IMR-90 (cell line): ENCODE measurements at regions not wholly inside any gene's neighbourhood (a gene's known extent, or its start where the extent isn't known, plus 50 kb on each side); places are given as distances from the start of the nearest gene placed in this dataset.

Source experiments
- ATAC-seq: fragments of 200-7000 bp; cut with Tn5 transposase; 2 replicates; pipeline ENCODE4 v1.9.1; 2020; ENCODE audit warnings: low read depth, mild to moderate bottlenecking, moderate library complexity
- BruUV-seq: library from RNA; stranded (reverse); fragments of 400-500 nt; replicated peaks from 2 replicates; lab custom pipeline; 2021; lab: Mats Ljungman, UMichigan
- CTCF ChIA-PET: fragments of 300-600 bp; formaldehyde crosslinking; extraction: SDS; loops from one replicate; lab custom pipeline; 2021; ENCODE audit warnings: antibody characterized with exemption; lab: Yijun Ruan, JAX
- POLR2A ChIA-PET: fragments of 300-600 bp; sonication (Branson Sonifier 250); formaldehyde crosslinking; loops from one replicate; lab custom pipeline; 2022; ENCODE audit warnings: antibody characterized with exemption; ENCODE audit not compliant: unreplicated experiment; lab: Charles Lee
- DNase-seq: peaks from one replicate; pipeline ENCODE4 v3.0.0; 2013
- H2AFZ ChIP-seq: replicated peaks from 2 replicates; pipeline ENCODE3; 2013; ENCODE audit warnings: low read length, mild to moderate bottlenecking; ENCODE audit not compliant: poor library complexity
- H2AK5ac ChIP-seq: 2 replicates; pipeline ENCODE4 v1.6.1; 2013; ENCODE audit warnings: low read depth, low read length, inconsistent platforms
- H2AK9ac ChIP-seq: replicated peaks from 2 replicates; pipeline ENCODE3; 2013; ENCODE audit warnings: mild to moderate bottlenecking, low read depth, low read length, moderate library complexity; ENCODE audit not compliant: poor library complexity
- H2BK120ac ChIP-seq: 2 replicates; pipeline ENCODE4 v1.6.1; 2013; ENCODE audit warnings: low read depth, low read length, inconsistent platforms
- H2BK15ac ChIP-seq: 3 replicates; pipeline ENCODE4 v1.6.1; 2013; ENCODE audit warnings: low read depth, low read length, inconsistent platforms
- H2BK20ac ChIP-seq: 2 replicates; pipeline ENCODE4 v1.6.1; 2013; ENCODE audit warnings: low read depth, mild to moderate bottlenecking, inconsistent platforms, low read length, moderate library complexity
- H2BK5ac ChIP-seq: 2 replicates; pipeline ENCODE4 v1.6.1; 2013; ENCODE audit warnings: mild to moderate bottlenecking, low read depth, low read length, inconsistent platforms; ENCODE audit not compliant: poor library complexity, severe bottlenecking
- H3K14ac ChIP-seq: replicated peaks from 2 replicates; pipeline ENCODE4 v1.6.1; 2013; ENCODE audit warnings: low read depth, low read length, inconsistent platforms
- H3K18ac ChIP-seq: 2 replicates; pipeline ENCODE4 v1.6.1; 2013; ENCODE audit warnings: low read depth, low read length, control low read depth
- H3K23ac ChIP-seq: 2 replicates; pipeline ENCODE4 v1.6.1; 2013; ENCODE audit warnings: low read depth, low read length, inconsistent platforms
- H3K27ac ChIP-seq: 2 replicates; pipeline ENCODE4 v1.5.1; 2013; ENCODE audit warnings: mild to moderate bottlenecking, control low read depth, low read length; ENCODE audit not compliant: insufficient read depth
- H3K27me3 ChIP-seq: 2 replicates; pipeline ENCODE4 v1.6.1; 2013; ENCODE audit warnings: low read length; ENCODE audit not compliant: control insufficient read depth, insufficient read depth
- H3K36me3 ChIP-seq: 2 replicates; pipeline ENCODE4 v1.6.1; 2013; ENCODE audit warnings: low read length, mixed read lengths; ENCODE audit not compliant: control insufficient read depth, insufficient read depth
- H3K4ac ChIP-seq: 2 replicates; pipeline ENCODE4 v1.6.1; 2013; ENCODE audit warnings: low read depth, low read length, inconsistent platforms
- H3K4me1 ChIP-seq: 2 replicates; pipeline ENCODE4 v1.6.1; 2013; ENCODE audit warnings: low read length, mixed read lengths; ENCODE audit not compliant: control insufficient read depth, insufficient read depth
- H3K4me2 ChIP-seq: 2 replicates; pipeline ENCODE4 v1.6.1; 2013; ENCODE audit warnings: low read depth, mild to moderate bottlenecking, control low read depth, low read length, moderate library complexity
- H3K4me3 ChIP-seq: 2 replicates; pipeline ENCODE4 v1.5.1; 2013; ENCODE audit warnings: low read depth, mild to moderate bottlenecking, control low read depth, low read length, moderate library complexity; ENCODE audit not compliant: insufficient read depth
- H3K56ac ChIP-seq: 2 replicates; pipeline ENCODE4 v1.6.1; 2013; ENCODE audit warnings: low read length, inconsistent platforms; ENCODE audit not compliant: insufficient read depth; ENCODE audit errors: extremely low read depth
- H3K79me1 ChIP-seq, 2 experiments: 2 replicates each; pipeline ENCODE4 v1.6.1; 2013; ENCODE audit warnings: low read length in 2 of 2, inconsistent platforms in 1 of 2, low read depth in 1 of 2
- H3K9ac ChIP-seq: 2 replicates; pipeline ENCODE4 v1.6.1; 2013; ENCODE audit warnings: low read depth, low read length, control low read depth
- H3K9me1 ChIP-seq: 2 replicates; pipeline ENCODE4 v1.6.1; 2013; ENCODE audit warnings: low read length, inconsistent platforms; ENCODE audit not compliant: insufficient read depth
- H3K9me3 ChIP-seq: 2 replicates; pipeline ENCODE4 v1.6.1; 2013; ENCODE audit warnings: low read length; ENCODE audit not compliant: control insufficient read depth, insufficient read depth
- H4K20me1 ChIP-seq: 2 replicates; pipeline ENCODE4 v1.6.1; 2013; ENCODE audit warnings: low read length, inconsistent platforms; ENCODE audit not compliant: insufficient read depth
- H4K5ac ChIP-seq: 2 replicates; pipeline ENCODE4 v1.6.1; 2013; ENCODE audit warnings: mild to moderate bottlenecking, low read depth, low read length, control low read depth
- H4K8ac ChIP-seq, 2 experiments: 2 replicates each; pipeline ENCODE4 v1.6.1; 2013; ENCODE audit warnings: low read depth in 2 of 2, low read length in 2 of 2, control low read depth in 1 of 2, inconsistent platforms in 1 of 2
- H4K91ac ChIP-seq: 2 replicates; pipeline ENCODE4 v1.6.1; 2013; ENCODE audit warnings: low read depth, low read length, inconsistent platforms; ENCODE audit not compliant: insufficient read depth
- FOS ChIP-seq: fragments of 150-350 bp; IDR thresholded peaks from 2 replicates; pipeline ENCODE4 v1.6.1; 2016; ENCODE audit warnings: low read depth, low read length
- MAFK ChIP-seq: IDR thresholded peaks from 2 replicates; pipeline ENCODE4 v1.6.1; 2012; ENCODE audit warnings: low read depth, low read length, improper control_type of control experiment
- dilution Hi-C: fragments of 300-500 bp; cut with HindIII; formaldehyde crosslinking; loops from one replicate; pipeline ENCODE4 v1.14.3; 2018; ENCODE audit warnings: low sequenced_read_pairs; ENCODE audit not compliant: unreplicated experiment
- in situ Hi-C: fragments of 300-500 bp; cut with MboI; formaldehyde crosslinking; loops from 3 replicates; pipeline ENCODE4 v1.14.3; 2019; ENCODE audit warnings: low sequenced_read_pairs, inconsistent platforms, mixed read lengths
- intact Hi-C: fragments of 100-400 bp; cut with micrococcal nuclease; formaldehyde crosslinking; loops from 2 replicates; pipeline ENCODE4 v1.10.0; 2022

DNA sequence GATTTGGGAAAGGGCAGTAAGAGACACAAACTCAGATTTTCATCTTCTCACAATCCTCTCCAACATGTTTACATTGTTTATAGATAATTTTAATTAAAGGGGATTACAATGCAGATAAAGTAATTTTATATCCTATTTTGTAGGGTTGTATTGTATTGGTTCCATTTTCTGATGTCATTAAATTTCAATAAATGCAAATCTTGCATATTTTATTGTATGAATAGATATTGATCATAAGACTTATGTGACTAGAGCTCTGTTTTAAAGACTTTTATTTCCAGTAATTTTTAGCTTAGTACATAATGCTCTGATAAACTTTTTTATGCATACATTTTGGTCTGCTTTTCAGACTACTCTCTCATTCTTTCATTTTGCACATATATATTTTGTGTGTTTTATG is 819.6 kb downstream of the TSN start:
- Histone ChIP-seq H3K4ac (no peak overlapping the region), H3K27me3 (no peaks in the 10 kb centered on the region), H3K79me1 (no peaks in the 10 kb centered on the region), H3K9me3 (peaks cover 10% of the 10 kb centered on the region; the same call in 1 of the 2 replicates), H3K27ac (no peak overlapping the region), H2BK20ac (no peak overlapping the region), H3K23ac (no peak overlapping the region), H3K9ac (no peak overlapping the region), H3K18ac (no peak overlapping the region), H3K9me1 (no peaks in the 10 kb centered on the region), H4K91ac (no peak overlapping the region), H4K8ac (no peak overlapping the region), H3K4me1 (no peaks in the 10 kb centered on the region), H2BK120ac (no peak overlapping the region), H2AFZ (no peak overlapping the region), H4K5ac (no peak overlapping the region), H3K14ac (no peak overlapping the region), H2BK15ac (no peak overlapping the region), H3K56ac (no peak overlapping the region), H3K4me3 (no peak overlapping the region), H3K36me3 (no peaks in the 10 kb centered on the region), H2AK5ac (no peak overlapping the region), H4K20me1 (no peaks in the 10 kb centered on the region), H3K4me2 (no peak overlapping the region), H2BK5ac (no peak overlapping the region), H2AK9ac (no peak overlapping the region)
- DNase-seq (no peak), ATAC-seq (no peak)
- no TSS peak for BruUV-seq
- dilution Hi-C loops: no loop called here
- TF ChIP-seq MAFK (peak; percentile 25; the same call in 1 of the 2 replicates), FOS (no peak)
- ChIA-PET CTCF (no interaction called here), POLR2A (no interaction called here)
- in situ Hi-C loops: no loop called here
- intact Hi-C loops: no loop called here
